Large intestine (tissue), 3 donors: ENCODE measurements at regions not wholly inside any gene's neighbourhood (a gene's known extent, or its start where the extent isn't known, plus 50 kb on each side); places are given as distances from the start of the nearest gene placed in this dataset.

Experiments
- DNase-seq, 2 donors: peaks; one replicate each; pipeline versions ENCODE4 v3.0.0 to v3.0.0-alpha.2; 2013
- H3K27ac ChIP-seq: one replicate; pipeline ENCODE4 v1.5.1; 2013; ENCODE audit warnings: low read length
- H3K27me3 ChIP-seq: 2 replicates; pipeline ENCODE4 v1.6.1; 2013; ENCODE audit warnings: low read length; ENCODE audit not compliant: control insufficient read depth, insufficient read depth
- H3K36me3 ChIP-seq: 2 replicates; pipeline ENCODE4 v1.6.1; 2013; ENCODE audit warnings: low read length; ENCODE audit not compliant: control insufficient read depth, insufficient read depth
- H3K4me1 ChIP-seq: one replicate; pipeline ENCODE4 v1.6.1; 2013; ENCODE audit warnings: low read length; ENCODE audit not compliant: control insufficient read depth, insufficient read depth
- H3K4me3 ChIP-seq: one replicate; pipeline ENCODE4 v1.5.1; 2013; ENCODE audit warnings: low read length
- H3K9me3 ChIP-seq: one replicate; pipeline ENCODE4 v1.6.1; 2013; ENCODE audit warnings: mild to moderate bottlenecking, low read depth, low read length, moderate library complexity; ENCODE audit not compliant: control insufficient read depth
- WGBS: methylation state at CpG from one replicate; pipeline ENCODE4 v1.1.5; 2013; ENCODE audit warnings: low lambda C conversion rate; ENCODE audit not compliant: insufficient coverage; 5-methylcytosine and 5-hydroxymethylcytosine counted together

DNA sequence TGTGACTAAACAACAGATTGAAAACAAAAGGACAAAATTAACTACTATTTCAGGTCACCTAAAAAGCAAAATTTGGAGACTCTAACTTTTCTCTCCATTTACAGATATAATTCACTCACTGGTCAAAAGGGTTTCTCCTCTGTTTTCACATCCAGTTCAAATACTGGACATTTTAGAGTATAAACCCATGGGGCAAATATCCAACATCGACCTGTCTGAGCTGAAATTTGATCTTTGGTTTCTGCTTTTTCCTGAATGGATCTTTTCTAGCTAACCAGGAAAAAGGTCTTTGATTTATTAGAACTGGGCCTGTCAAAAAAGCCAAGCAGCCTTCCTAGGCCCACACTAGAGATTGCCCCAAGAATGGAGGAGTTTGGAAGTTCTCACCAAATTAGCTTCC lies 69.3 kb upstream of the SATB2 start:
- no peaks in the 10 kb centered on the region for H3K4me1 ChIP-seq
- WGBS = no CpG with 5 or more reads among the region's 1 CpG
- H3K36me3 ChIP-seq = no peaks in the 10 kb centered on the region
- no peaks in the 10 kb centered on the region for H3K9me3 ChIP-seq
- DNase-seq = no peak
- no peak overlapping the region for H3K27ac ChIP-seq
- no peak overlapping the region for H3K4me3 ChIP-seq
- H3K27me3 ChIP-seq = no peaks in the 10 kb centered on the region

DNA sequence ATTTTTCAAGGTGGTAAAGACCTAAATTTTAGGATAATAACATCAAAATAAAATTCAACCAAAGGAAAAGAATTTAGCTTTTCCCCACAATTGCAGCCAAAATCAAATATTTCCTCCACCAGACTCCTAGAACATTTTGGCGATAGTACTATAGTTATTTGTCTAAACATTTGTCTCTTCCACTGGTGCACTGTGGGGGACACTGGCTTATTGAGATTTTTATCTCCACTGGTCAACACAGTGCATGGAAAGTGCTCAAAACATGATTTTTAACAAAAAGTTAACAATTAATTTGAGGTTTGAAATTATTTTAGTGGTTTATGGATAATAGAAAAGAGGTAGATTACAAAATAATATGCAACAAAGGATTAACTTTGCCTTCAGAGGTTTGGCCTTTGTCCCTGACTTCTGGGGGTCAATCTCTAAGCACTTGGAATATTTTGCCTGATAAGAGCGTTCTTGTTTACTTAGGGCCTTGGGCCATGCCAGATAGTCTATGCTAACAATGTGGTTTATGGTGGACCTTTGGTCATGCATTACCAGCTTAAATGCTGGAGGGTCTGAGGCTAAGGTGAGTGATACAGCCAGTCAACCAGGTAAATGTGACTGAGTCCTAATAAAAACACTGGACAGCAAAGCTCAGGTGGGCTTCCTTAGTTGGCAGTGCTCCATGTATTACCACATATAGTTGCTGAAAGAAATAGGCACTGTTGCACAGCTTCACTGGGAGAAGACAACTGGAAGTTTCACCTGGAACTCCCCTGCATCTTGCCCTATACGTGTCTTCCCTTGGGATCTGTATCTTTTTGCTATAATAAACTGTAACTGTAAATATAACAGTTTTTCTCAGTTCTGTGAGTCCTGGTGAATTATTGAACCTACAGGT lies 67.2 kb upstream of the SATB2 start:
- Histone ChIP-seq H3K4me1 (no peaks in the 10 kb centered on the region), H3K4me3 (no peak overlapping the region), H3K27me3 (no peaks in the 10 kb centered on the region), H3K36me3 (no peaks in the 10 kb centered on the region), H3K27ac (no peak overlapping the region), H3K9me3 (no peaks in the 10 kb centered on the region)
- DNase-seq = peak; percentile 23 to 55
- no CpG with 5 or more reads among the region's 3 CpGs for WGBS

DNA sequence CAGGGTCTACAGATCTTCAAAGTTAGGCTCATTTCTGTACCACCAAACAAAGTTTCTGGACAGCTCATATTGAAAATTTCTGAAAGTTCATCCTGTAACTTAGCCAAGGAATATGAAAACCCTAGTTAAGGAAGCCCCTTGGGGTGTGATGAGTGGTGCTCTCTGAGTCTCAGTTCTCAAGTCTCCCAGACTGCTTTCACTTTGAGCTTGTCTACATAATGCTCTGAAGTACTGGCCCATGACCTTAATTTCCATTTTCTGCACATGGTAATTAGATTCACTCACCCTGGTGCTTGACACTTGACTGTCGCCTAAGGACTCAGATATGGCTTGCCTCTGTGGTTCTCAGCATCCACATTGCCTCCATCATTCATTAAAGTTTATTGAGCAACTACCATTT lies 51.7 kb upstream of the SATB2 start:
- Histone ChIP-seq H3K9me3 (no peaks in the 10 kb centered on the region), H3K27ac (no peak overlapping the region), H3K36me3 (no peaks in the 10 kb centered on the region), H3K4me1 (no peaks in the 10 kb centered on the region), H3K27me3 (no peaks in the 10 kb centered on the region), H3K4me3 (no peak overlapping the region)
- WGBS = no CpG with 5 or more reads among the region's 1 CpG
- DNase-seq = no peak
